ENCODE measurements at regions not wholly inside any gene's neighbourhood (a gene's known extent, or its start where the extent isn't known, plus 50 kb on each side); places are given as distances from the start of the nearest gene placed in this dataset.

DNA sequence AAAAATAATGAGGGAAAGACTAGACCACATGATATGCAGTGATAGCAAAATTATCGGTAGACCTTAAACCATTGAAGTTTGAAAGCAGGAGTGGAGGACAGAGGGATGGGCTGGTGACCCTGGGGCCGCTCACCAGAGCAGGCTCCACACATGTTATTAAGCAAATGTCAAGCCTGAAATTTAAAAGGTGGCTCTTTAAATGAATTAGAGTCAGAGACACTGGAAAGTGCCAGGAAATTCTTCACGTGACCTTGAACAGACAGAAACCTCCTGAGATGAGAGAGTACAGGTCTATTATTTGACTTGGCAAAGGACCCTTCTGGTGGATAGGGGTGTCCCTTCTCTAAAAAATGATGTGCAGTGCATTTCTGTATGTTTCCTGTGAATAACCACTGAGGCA is 111.0 kb upstream of the CPEB4 start:
- H3K27ac ChIP-seq = no peak overlapping the region
- no peak for DNase-seq (ENCODE audit: low read depth, low spot score)

DNA sequence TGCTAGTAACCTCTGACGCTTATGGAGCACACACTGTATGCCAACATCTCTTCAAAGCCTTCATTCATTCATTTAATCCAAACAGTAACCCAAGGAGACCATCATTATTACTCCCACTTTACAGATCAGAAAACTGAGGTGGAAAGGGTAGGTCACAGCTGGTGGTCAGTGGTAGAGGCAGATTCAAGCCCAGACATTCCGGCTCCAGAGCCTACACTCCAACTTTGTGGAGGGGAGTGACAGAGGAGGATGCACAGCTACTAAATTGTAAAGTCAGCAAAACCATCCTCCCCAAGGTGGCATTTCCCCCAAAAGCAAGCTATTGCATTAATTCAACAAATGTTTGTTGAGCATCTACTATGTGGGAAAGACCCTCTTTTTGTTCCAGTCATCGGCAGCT is 110.5 kb upstream of the CPEB4 start:
- no peak for DNase-seq (ENCODE audit: low read depth, low spot score)
- no peak overlapping the region for H3K27ac ChIP-seq

DNA sequence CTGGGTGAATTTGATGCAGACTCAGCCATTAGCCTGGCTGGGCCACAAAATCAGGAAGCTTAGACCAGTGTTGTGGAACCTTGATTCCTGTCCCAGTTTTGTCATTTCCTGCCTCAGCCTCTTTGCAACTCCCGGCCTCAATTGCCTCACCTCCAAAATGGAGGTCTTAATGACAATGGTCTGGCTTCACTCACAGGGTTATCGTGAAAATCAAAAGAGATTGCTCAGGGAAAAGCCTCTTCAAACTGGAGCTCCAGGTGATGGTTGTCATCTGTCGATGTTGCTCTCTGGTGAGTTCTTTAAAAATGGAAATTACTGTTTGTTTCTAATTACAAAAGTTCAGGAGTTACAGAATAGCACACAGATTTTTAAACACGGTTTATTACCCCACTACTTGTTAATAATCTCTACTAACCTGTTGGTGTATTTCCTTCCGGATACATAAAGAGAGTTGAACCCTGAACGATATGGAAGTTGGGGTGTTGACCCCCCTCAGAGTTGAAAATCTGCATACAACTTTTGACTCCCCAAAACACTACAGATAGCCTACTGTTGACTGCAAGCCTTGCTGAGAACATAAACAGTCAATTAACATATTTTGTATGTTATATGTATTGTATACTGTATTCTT is 109.9 kb upstream of the CPEB4 start:
- no peak for DNase-seq (ENCODE audit: low read depth, low spot score)
- H3K27ac ChIP-seq = no peak overlapping the region

DNA sequence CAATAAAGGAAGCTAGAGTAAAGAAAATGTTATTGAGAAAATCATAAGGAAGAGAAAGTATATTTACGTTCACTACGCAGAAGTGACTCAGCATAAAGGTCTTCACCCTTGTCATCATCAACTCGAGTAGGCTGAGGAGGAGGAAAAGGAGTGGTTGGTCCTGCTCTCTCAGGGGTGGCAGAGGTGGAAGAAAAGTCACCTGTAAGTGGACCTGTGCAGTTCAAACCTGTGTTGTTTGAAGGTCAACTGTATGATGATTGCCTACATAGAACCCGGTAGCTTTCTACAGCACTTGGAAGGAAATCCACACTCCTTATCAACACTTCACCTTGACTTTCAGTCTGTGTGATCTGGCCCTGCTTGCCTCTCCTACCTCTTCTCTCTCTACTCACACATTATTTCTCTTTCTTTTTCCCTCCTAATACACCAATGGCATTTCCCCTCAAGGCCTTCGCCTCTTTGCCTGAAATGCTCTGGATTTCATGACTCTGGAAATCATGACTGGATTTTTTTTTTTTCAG is 109.3 kb upstream of the CPEB4 start:
- no peak for DNase-seq (ENCODE audit: low read depth, low spot score)

DNA sequence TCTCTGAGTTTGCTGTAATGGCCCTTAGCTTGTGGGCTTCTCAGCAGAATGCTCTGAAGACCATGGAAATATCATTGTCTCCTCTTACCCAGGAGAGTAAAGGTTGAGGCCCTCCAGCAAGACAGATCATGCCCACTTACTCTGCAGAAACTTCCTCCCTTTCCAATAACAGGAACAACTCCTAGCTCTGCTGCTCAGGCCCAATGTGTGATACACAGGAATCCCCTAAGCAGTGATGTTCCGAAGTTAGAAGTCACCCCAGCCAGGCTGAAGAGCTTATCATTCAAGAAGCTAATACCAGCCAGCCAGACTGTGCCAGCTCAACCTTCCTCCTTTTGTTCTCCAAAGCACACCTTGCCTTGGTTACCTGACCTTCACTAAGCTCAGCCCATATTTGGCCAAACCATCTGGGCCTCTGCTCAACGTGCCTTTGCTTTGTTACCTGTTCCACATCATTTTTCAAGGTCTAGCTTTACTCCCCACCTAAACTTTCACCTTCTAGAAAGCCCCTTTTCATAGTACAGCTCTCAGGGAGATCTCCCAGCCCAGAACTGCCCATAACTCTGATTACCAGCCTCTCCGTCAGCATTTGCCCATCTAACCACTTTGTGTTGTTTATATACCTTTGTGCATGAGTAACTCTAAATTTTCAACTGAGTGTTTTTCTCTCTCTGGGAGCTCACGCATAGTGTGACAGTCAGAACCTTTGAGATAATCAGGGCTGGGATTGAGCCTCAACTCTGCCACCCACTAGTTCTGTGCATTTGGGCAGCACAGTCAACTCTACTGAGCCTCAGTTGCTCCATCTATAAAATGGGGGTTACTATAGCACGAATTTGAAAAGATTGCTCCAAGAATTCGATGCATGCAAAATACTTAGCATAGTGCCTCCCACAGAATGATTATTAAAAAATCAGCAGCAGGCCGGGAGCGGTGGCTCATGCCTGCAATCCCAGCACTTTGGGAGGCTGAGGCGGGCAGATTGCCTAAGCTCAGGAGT is 107.6 kb upstream of the CPEB4 start:
- no peak for DNase-seq (ENCODE audit: low read depth, low spot score)

More for the DNA sequence above, 109.3 kb upstream of the CPEB4 start:
- H3K27ac ChIP-seq = no peak overlapping the region

DNA sequence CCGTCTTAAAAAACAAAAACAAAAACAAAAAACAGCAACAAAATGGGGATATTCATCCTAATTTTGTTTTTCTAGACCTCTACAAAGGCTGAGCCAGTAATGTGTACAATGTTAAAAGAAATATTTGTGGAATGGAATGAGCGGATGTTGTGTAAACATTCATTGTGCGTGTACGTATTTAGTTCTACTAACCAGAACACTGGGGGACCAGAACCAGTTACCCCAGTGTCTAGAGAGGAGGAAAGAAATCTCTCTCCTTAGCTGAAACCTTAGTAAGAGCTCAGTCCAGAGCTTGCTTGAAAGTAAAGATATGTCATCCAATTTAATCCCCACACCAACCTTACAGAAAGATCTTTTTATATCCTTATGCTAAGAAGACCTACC is 106.7 kb upstream of the CPEB4 start:
- no peak for DNase-seq (ENCODE audit: low read depth, low spot score)
- H3K27ac ChIP-seq = peak overlapping the region; percentile 84

More for the DNA sequence above, 107.6 kb upstream of the CPEB4 start:
- H3K27ac ChIP-seq = peak overlapping the region; percentile 84

GRCh38 chr5:173781816-173782670 is 106.1 kb upstream of the CPEB4 start:
- peak; percentile 73 for DNase-seq (ENCODE audit: low read depth, low spot score)
- peak overlapping the region; percentile 84 for H3K27ac ChIP-seq

DNA sequence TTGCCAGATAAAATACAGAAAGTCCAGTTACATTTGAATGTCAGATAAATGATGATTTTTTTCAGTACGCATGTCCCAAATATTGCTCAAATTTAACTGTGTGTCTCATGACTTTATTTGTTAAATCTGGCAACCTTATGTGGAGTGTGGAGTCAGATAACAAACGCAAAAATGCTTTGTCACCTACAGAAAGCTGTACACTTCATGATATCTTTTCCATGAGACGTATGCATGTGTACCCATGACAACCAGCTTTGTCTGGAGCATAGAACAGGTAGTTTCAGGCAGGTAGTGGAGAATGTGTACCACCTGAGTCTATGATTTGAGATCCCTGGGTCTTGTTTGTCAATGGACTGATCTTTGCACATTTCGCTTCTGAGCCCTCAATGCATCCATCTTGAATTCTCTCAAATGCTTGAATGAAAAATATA is 105.5 kb upstream of the CPEB4 start:
- DNase-seq (ENCODE audit: low read depth, low spot score) = no peak
- peak overlapping the region; percentile 84 for H3K27ac ChIP-seq

- no peak for DNase-seq (ENCODE audit: low read depth, low spot score)
- peak overlapping the region; percentile 84 for H3K27ac ChIP-seq
These were observed 104.8 kb upstream of the CPEB4 start for GRCh38 chr5:173783371-173783770.

DNA sequence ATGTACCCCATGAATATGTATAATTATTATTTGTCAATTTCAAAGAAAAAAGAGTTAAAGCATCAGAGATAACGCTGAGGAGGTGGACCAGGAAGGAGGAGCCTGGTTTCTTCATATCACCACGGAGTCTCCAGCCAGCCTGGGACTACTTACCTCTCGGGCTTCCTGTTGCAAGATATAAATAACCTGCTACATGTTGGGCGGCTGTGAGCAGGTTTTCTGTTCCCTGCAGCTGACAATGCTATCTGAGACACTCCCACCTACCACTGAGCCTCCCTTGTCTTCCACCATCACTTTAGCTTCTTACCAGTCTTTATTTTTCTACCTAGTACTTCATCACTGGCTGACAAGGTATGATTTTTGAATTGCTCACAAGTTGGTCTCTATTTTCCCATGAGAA is 102.7 kb upstream of the CPEB4 start:
- no peak for DNase-seq (ENCODE audit: low read depth, low spot score)
- no peak overlapping the region for H3K27ac ChIP-seq

GRCh38 chr5:173785866-173786265 is 102.3 kb upstream of the CPEB4 start:
- no peak for DNase-seq (ENCODE audit: low read depth, low spot score)
- no peak overlapping the region for H3K27ac ChIP-seq

DNA sequence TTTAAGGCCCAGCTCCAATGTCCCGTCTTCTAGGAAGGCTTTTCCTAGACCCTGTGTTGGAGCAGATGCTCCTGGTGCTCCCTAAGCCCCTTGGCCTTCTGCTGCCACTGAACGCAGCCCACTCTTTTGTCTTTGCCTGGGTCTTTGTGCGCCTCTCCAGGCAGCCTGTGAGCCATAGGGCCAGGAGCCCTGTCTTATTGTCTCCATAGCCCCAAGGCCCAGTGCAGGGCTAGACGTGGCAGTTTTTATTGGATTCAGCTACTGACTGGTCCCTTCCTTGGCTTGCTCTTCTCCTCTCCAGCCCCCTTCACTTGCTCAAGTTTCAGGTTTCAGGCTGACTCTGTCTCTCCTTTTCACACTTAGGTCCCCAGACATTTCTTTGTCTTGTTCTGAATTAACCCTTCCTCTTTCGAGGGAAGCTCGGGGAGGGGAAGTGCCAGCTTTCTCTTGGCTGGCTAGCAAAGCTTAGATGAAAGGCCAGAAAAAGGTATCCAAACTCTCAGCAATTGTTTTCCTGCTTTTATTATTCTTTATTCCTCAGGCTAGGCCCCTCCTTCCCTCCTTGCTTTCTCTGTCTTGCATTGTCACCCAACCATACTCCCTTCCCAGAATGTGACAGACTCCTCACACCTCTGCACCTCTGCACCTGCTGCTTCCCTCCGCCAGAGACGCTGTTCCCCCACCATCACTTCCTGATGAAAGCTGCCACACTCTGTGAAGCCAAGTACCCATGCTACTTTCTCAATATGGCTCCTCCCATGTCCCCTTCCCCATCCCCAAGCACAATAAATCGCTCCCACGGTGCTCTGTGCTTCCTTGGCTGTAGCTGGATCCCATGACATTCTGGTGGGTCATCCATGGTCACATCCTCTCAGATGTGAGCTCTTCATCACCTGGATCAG is 101.6 kb upstream of the CPEB4 start:
- no peak for DNase-seq (ENCODE audit: low read depth, low spot score)

GRCh38 chr5:173789031-173789920 is 98.9 kb upstream of the CPEB4 start:
- no peak for DNase-seq (ENCODE audit: low read depth, low spot score)
- H3K27ac ChIP-seq = no peak overlapping the region

More for the DNA sequence above, 101.6 kb upstream of the CPEB4 start:
- H3K27ac ChIP-seq = no peak overlapping the region

DNA sequence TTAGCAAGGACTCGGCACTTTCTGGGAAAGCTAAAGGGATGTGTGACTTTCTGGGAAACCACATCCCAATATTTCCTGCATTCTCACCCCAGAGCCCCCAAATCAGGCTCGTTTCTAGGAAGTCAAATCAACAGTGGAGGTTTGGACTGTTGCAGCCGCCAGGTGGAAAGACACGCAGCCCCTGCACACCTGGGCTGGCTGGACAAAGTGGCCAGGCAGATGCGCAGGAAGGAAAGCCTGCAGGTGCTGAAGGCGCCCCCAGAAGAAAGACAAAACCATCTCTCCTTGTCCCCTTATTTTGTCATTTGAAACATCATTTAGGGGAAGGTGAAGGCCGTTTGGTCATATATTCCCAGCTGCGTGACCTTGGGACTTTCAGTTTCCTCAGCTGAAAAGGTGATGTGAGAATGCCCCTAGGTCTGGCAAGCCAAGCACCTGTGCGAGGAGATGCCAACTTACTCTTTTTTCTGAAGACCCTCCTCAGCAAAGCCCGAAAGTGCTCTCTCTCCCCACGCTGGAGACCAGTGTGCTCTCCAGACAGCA is 97.9 kb upstream of the CPEB4 start:
- H3K27ac ChIP-seq = no peak overlapping the region
- DNase-seq (ENCODE audit: low read depth, low spot score) = no peak

GRCh38 chr5:173790836-173791546 is 97.2 kb upstream of the CPEB4 start:
- no peak overlapping the region for H3K27ac ChIP-seq
- no peak for DNase-seq (ENCODE audit: low read depth, low spot score)

GRCh38 chr5:173791878-173792277 is 96.3 kb upstream of the CPEB4 start:
- H3K27ac ChIP-seq = peak overlapping the region; percentile 32
- DNase-seq (ENCODE audit: low read depth, low spot score) = no peak

DNA sequence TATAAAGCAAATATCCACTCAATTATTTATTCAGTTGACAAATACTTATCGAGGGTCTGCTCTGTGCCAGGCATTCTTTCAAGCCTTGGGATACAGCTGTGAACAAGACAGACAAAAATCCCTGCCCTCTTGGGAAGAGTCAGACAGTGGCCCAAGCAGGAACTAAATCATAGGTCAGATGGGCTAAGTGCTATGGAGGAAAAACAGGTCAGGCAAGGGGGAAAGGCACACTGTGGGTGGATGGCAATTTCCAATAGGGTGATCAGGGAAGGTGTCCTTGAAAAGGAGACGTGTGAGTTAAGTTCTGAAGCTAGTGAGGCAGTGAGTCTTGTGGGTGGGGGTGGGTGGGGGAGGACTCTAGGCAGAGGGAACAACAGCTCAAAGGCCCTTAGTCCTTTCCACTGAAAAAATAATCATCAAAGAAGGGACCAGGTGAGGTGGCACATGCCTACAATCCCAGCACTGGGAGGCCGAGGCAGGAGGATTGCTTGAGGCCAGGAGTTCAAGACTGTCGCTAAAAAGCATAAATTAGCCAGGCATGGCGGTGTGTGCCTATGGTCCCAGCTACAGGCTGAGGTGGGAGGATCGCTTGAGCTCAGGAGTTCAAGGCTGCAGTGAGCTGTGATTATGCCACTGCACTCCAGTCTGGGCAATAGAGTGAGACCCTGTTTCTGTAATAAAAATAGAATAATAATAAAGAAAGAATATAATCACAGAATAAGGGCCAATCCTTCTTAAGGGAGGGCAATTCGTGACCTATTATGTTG is 95.2 kb upstream of the CPEB4 start:
- peak overlapping the region; percentile 32 for H3K27ac ChIP-seq
- no peak for DNase-seq (ENCODE audit: low read depth, low spot score)

Measured in epithelial cell of prostate (primary cell).